K562 (cell line): ENCODE measurements at regions not wholly inside any gene's neighbourhood (a gene's known extent, or its start where the extent isn't known, plus 50 kb on each side); places are given as distances from the start of the nearest gene placed in this dataset.

Experiments
- CREB1 ChIP-seq, 2 experiments: sonication (generic) in 1 of 2; formaldehyde crosslinking in 1 of 2; IDR thresholded peaks; 2 replicates each; pipeline versions ENCODE4 v1.6.1 to v1.8.0; 2012 to 2022; ENCODE audit warnings: inconsistent platforms in 1 of 2, mild to moderate bottlenecking in 1 of 2, missing genetic modification reagents in 1 of 2, moderate library complexity in 1 of 2
- CTCF ChIP-seq, 3 experiments: IDR thresholded peaks in 2 of 3; conservative IDR thresholded peaks in 1 of 3; 2 replicates each; pipeline ENCODE4 v1.5.1; 2011 to 2012; ENCODE audit warnings: low read length in 3 of 3, mild to moderate bottlenecking in 3 of 3, control low read depth in 2 of 3, improper control_type of control experiment in 1 of 3, inconsistent platforms in 1 of 3, low read depth in 1 of 3, mixed read lengths in 1 of 3, moderate library complexity in 1 of 3; ENCODE audit not compliant: insufficient read depth in 2 of 3
- ESRRB ChIP-seq: fragments of 250-450 bp; sonication (Bioruptor Pico); IDR thresholded peaks from 2 replicates; pipeline ENCODE4 v1.5.0; 2020; ENCODE audit warnings: mild to moderate bottlenecking, moderate library complexity, borderline replicate concordance
- MEF2A ChIP-seq: IDR thresholded peaks from 2 replicates; pipeline ENCODE4 v1.6.1; 2011; ENCODE audit warnings: low read depth, mild to moderate bottlenecking, low read length, moderate library complexity; ENCODE audit not compliant: control insufficient read depth
- NR3C1 ChIP-seq: sonication (generic); formaldehyde crosslinking; IDR thresholded peaks from 2 replicates; pipeline ENCODE4 v1.8.1; 2022; ENCODE audit warnings: missing genetic modification reagents
- POLR2A ChIP-seq: fragments of 450-650 bp; conservative IDR thresholded peaks from 2 replicates; pipeline ENCODE4 v1.6.1; 2016
- SOX6 ChIP-seq: fragments of 450-650 bp; IDR thresholded peaks from 2 replicates; pipeline ENCODE4 v1.6.1; 2014; ENCODE audit warnings: mild to moderate bottlenecking
- TCFL5 ChIP-seq: fragments of 250-450 bp; sonication (Bioruptor Pico); conservative IDR thresholded peaks from 2 replicates; pipeline ENCODE4 v1.6.1; 2021; ENCODE audit warnings: mild to moderate bottlenecking, moderate library complexity, matching md5 sums
- ZBTB11 ChIP-seq, 3 experiments: fragments of 200-800 bp in 1 of 3; fragments of 250-450 bp in 1 of 3; fragments of 450-650 bp in 1 of 3; sonication (Bioruptor Pico) in 1 of 3; sonication (Bioruptor generic) in 1 of 3; formaldehyde crosslinking in 1 of 3; IDR thresholded peaks; 2 replicates each; pipeline versions ENCODE4 v1.6.1 to v1.8.0; 2016 to 2022; ENCODE audit warnings: mild to moderate bottlenecking in 2 of 3, missing genetic modification characterization in 2 of 3, missing compliant biosample characterization in 1 of 3, moderate library complexity in 1 of 3
- ZFP91 ChIP-seq: sonication (generic); formaldehyde crosslinking; IDR thresholded peaks from 2 replicates; pipeline ENCODE4 v1.8.0; 2022; ENCODE audit warnings: mild to moderate bottlenecking, missing genetic modification reagents
- ZNF143 ChIP-seq: sonication (generic); formaldehyde crosslinking; IDR thresholded peaks from 2 replicates; pipeline ENCODE4 v1.9.0; 2022; ENCODE audit warnings: mild to moderate bottlenecking, missing genetic modification reagents
- ZNF282 ChIP-seq: sonication (generic); formaldehyde crosslinking; IDR thresholded peaks from 2 replicates; pipeline ENCODE4 v1.8.1; 2023; ENCODE audit warnings: missing genetic modification reagents
- ZSCAN29 ChIP-seq: fragments of 450-650 bp; IDR thresholded peaks from 2 replicates; pipeline ENCODE4 v1.6.1; 2017

GRCh38 chrX:134711135-134711921 lies 53.1 kb upstream of the PLAC1 start:
- TF ChIP-seq CREB1 (IDR thresholded peaks at IDR 0.05) (no peak), CREB1 (CRISPR knock-in tag; IDR thresholded peaks at IDR 0.05) (no peak), MEF2A (no peak), ZBTB11 (CRISPR knock-in tag; IDR thresholded peaks at IDR 0.05) (no peak), SOX6 (no peak), POLR2A (no peak), ZSCAN29 (no peak), TCFL5 (CRISPR knock-in tag) (no peak), ZFP91 (CRISPR knock-in tag) (no peak), CTCF (IDR thresholded peaks at IDR 0.05 in 2 of 3, conservative IDR thresholded peaks at IDR 0.05 in 1 of 3; ENCODE audit: insufficient read depth in 2 of 3, low read depth in 1 of 3, low read length in 3 of 3) (no peak), ZNF282 (CRISPR knock-in tag) (no peak), ESRRB (CRISPR knock-in tag) (no peak), ZNF143 (no peak), NR3C1 (CRISPR knock-in tag) (no peak)
